Endothelial cell of hepatic sinusoid (primary cell): ENCODE measurements at regions not wholly inside any gene's neighbourhood (a gene's known extent, or its start where the extent isn't known, plus 50 kb on each side); places are given as distances from the start of the nearest gene placed in this dataset.

ENCODE experiments used
- in situ Hi-C: cut with HindIII; loops from 2 replicates; pipeline ENCODE4 v1.10.0; 2017; ENCODE audit warnings: low sequenced_read_pairs

GRCh38 chr1:2865571-2866421 is 64.3 kb upstream of the TTC34 start:
- in situ Hi-C loops, result no loop called here

- in situ Hi-C loops, result no loop called here
Observed at GRCh38 chr1:2866422-2867086, 65.1 kb upstream of the TTC34 start.

- in situ Hi-C loops, result no loop called here
Observed at GRCh38 chr1:2867087-2867425, 65.6 kb upstream of the TTC34 start.

GRCh38 chr1:2867861-2868260 is 66.4 kb upstream of the TTC34 start:
- in situ Hi-C loops, result no loop called here

- in situ Hi-C loops, result no loop called here
Observed at GRCh38 chr1:2868571-2869195, 67.2 kb upstream of the TTC34 start.

- in situ Hi-C loops, result no loop called here
Observed at GRCh38 chr1:2871246-2871815, 69.8 kb upstream of the TTC34 start.

GRCh38 chr1:2874207-2874606 is 72.7 kb upstream of the TTC34 start:
- in situ Hi-C loops, result no loop called here

- in situ Hi-C loops, result no loop called here
Observed at GRCh38 chr1:2874607-2875480, 73.4 kb upstream of the TTC34 start.

- in situ Hi-C loops, result no loop called here
Observed at GRCh38 chr1:2875707-2876561, 74.4 kb upstream of the TTC34 start.

GRCh38 chr1:2876846-2877245 is 75.4 kb upstream of the TTC34 start:
- in situ Hi-C loops, result no loop called here

- in situ Hi-C loops, result no loop called here
Observed at GRCh38 chr1:2877391-2877790, 75.9 kb upstream of the TTC34 start.

- in situ Hi-C loops, result no loop called here
Observed at GRCh38 chr1:2878591-2878990, 77.1 kb upstream of the TTC34 start.

GRCh38 chr1:2879026-2879425 is 77.5 kb upstream of the TTC34 start:
- in situ Hi-C loops, result no loop called here

GRCh38 chr1:2879591-2879990 is 78.1 kb upstream of the TTC34 start:
- in situ Hi-C loops, result no loop called here

GRCh38 chr1:2880086-2880485 is 78.6 kb upstream of the TTC34 start:
- in situ Hi-C loops, result loop anchor here (10.0 kb wide), 1 partner anchor 545 kb away; no protein-coding TSS in a partner anchor

- in situ Hi-C loops, result loop anchor here (10.0 kb wide), 1 partner anchor 544 kb away; no protein-coding TSS in a partner anchor
Observed at GRCh38 chr1:2880812-2881295, 79.4 kb upstream of the TTC34 start.

- in situ Hi-C loops, result loop anchor here (10.0 kb wide), 1 partner anchor 543 kb away; no protein-coding TSS in a partner anchor
Observed at GRCh38 chr1:2881556-2881955, 80.1 kb upstream of the TTC34 start.

- in situ Hi-C loops, result loop anchor here (10.0 kb wide), 1 partner anchor 542 kb away; no protein-coding TSS in a partner anchor
Observed at GRCh38 chr1:2882966-2883696, 81.6 kb upstream of the TTC34 start.

- in situ Hi-C loops, result loop anchor here (5.0 to 10.0 kb wide), 2 partner anchors 42 to 540 kb away; no protein-coding TSS in a partner anchor
Observed at GRCh38 chr1:2885001-2885400, 83.5 kb upstream of the TTC34 start.
